ENCODE measurements at regions not wholly inside any gene's neighbourhood (a gene's known extent, or its start where the extent isn't known, plus 50 kb on each side); places are given as distances from the start of the nearest gene placed in this dataset.

DNA sequence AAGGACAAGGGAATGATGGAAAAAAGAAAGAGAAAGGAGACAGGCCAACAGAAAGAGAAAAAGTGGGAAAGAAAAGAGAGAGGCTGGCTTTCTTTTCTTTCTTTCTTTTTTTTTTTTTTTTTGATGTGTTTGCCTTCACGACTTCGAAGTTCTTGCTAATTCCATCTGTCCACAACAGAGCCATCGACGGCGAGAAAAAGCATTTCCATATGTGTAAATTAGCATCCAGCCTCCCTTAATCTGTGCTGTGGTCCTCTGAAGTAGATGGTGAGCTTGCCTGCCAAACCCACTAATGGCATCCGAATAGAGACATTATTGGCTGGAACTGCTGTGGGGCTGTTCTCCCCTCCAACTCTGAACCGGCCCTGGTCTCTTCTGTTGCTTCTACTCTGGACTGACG lies 997.4 kb downstream of the BCL11B start:
- Mint-ChIP-seq H3K27ac (ENCODE audit: unreplicated experiment) (no peak overlapping the region), H3K36me3 (ENCODE audit: insufficient read depth, unreplicated experiment) (no peaks in the 10 kb centered on the region), H3K27me3 (ENCODE audit: insufficient read depth, unreplicated experiment) (no peaks in the 10 kb centered on the region), H3K9me3 (ENCODE audit: unreplicated experiment) (no peaks in the 10 kb centered on the region), H3K4me3 (ENCODE audit: unreplicated experiment) (no peak overlapping the region), H3K4me1 (ENCODE audit: low read depth, unreplicated experiment) (no peaks in the 10 kb centered on the region)
- no peaks in the 10 kb centered on the region for H3K4me1 ChIP-seq
- CTCF ChIA-PET, result no interaction called here
- H3K36me3 ChIP-seq (ENCODE audit: control insufficient read depth, insufficient read depth, low read length), result no peaks in the 10 kb centered on the region
- BruUV-seq (replicated peaks), result no TSS peak
- no peaks in the 10 kb centered on the region for H3K9me3 ChIP-seq
- DNase-seq, result no peak
- POLR2A ChIA-PET, result no interaction called here
- H3K27me3 ChIP-seq (replicated peaks; ENCODE audit: control insufficient read depth, insufficient read depth, low read length), result no peaks in the 10 kb centered on the region
- H3K4me3 ChIP-seq (ENCODE audit: low read depth, low read length), result no peak overlapping the region
- intact Hi-C loops (cut with micrococcal nuclease; ENCODE audit: unreplicated experiment), result no loop called here
- TF ChIP-seq, protein P1, sequence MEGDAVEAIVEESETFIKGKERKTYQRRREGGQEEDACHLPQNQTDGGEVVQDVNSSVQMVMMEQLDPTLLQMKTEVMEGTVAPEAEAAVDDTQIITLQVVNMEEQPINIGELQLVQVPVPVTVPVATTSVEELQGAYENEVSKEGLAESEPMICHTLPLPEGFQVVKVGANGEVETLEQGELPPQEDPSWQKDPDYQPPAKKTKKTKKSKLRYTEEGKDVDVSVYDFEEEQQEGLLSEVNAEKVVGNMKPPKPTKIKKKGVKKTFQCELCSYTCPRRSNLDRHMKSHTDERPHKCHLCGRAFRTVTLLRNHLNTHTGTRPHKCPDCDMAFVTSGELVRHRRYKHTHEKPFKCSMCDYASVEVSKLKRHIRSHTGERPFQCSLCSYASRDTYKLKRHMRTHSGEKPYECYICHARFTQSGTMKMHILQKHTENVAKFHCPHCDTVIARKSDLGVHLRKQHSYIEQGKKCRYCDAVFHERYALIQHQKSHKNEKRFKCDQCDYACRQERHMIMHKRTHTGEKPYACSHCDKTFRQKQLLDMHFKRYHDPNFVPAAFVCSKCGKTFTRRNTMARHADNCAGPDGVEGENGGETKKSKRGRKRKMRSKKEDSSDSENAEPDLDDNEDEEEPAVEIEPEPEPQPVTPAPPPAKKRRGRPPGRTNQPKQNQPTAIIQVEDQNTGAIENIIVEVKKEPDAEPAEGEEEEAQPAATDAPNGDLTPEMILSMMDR (IDR thresholded peaks at IDR 0.05; ENCODE audit: insufficient read depth in 1 of 2, low read depth in 1 of 2, low read length in 1 of 2, severe bottlenecking in 1 of 2, unreplicated experiment in 1 of 2), result no peak

DNA sequence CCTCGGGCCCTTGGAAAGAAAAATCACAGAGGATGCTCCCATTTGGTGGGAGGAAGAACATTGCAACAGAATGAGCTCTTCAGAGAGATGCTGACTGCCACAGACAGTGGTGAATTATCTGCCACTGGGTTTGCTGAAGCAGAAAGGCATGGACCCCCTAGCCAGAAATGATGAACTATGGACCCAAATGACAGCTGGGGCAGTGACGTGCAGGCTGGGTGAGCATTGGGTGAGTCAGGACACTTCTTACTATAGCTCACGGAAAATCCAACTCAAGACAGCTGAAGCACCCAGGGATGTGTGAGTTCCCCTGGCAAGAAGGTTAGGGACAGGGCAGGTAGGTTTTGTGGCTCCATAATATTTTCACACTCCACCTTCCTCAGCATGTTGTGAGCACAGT lies 993.2 kb downstream of the BCL11B start:
- CTCF ChIA-PET, result no interaction called here
- POLR2A ChIA-PET, result no interaction called here
- no peak overlapping the region for H3K27ac Mint-ChIP-seq (ENCODE audit: unreplicated experiment)
- H3K4me3 ChIP-seq (ENCODE audit: low read depth, low read length), result no peak overlapping the region
- intact Hi-C loops (cut with micrococcal nuclease; ENCODE audit: unreplicated experiment), result no loop called here
- no peaks in the 10 kb centered on the region for H3K36me3 ChIP-seq (ENCODE audit: control insufficient read depth, insufficient read depth, low read length)
- no peak overlapping the region for H3K4me3 Mint-ChIP-seq (ENCODE audit: unreplicated experiment)
- H3K36me3 Mint-ChIP-seq (ENCODE audit: insufficient read depth, unreplicated experiment), result no peaks in the 10 kb centered on the region
- TF ChIP-seq, protein P1 (IDR thresholded peaks at IDR 0.05; ENCODE audit: insufficient read depth in 1 of 2, low read depth in 1 of 2, low read length in 1 of 2, severe bottlenecking in 1 of 2, unreplicated experiment in 1 of 2), result no peak
- H3K27me3 ChIP-seq (replicated peaks; ENCODE audit: control insufficient read depth, insufficient read depth, low read length), result no peaks in the 10 kb centered on the region
- H3K4me1 ChIP-seq, result no peaks in the 10 kb centered on the region
- peaks cover 4% of the 10 kb centered on the region for H3K27me3 Mint-ChIP-seq (ENCODE audit: insufficient read depth, unreplicated experiment)
- BruUV-seq (replicated peaks), result no TSS peak
- H3K4me1 Mint-ChIP-seq (ENCODE audit: low read depth, unreplicated experiment), result no peaks in the 10 kb centered on the region
- H3K9me3 Mint-ChIP-seq (ENCODE audit: unreplicated experiment), result peaks cover 9% of the 10 kb centered on the region
- H3K9me3 ChIP-seq, result no peaks in the 10 kb centered on the region
- no peak for DNase-seq

DNA sequence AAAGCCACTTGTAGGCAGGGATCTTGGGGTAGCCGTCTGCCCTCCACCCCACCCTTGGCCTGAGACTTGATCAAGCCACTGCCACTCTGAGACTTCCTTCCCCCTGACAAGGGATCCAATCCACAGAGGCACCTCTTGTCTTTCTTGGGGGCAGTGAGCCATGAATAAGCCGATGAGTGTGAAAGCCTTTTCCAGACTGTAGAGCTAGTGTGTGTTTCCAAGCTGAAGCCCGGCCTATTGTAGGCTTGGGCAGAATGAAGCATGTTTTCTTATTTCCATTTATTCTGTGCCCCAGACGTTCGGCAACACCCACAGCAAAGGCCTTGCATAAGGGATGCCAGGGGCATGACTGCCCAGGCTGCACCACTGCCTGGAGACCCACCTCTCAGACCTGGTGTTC lies 991.6 kb downstream of the BCL11B start:
- no peaks in the 10 kb centered on the region for H3K4me1 Mint-ChIP-seq (ENCODE audit: low read depth, unreplicated experiment)
- no peak overlapping the region for H3K27ac Mint-ChIP-seq (ENCODE audit: unreplicated experiment)
- H3K4me3 Mint-ChIP-seq (ENCODE audit: unreplicated experiment), result no peak overlapping the region
- BruUV-seq (replicated peaks), result no TSS peak
- no peaks in the 10 kb centered on the region for H3K36me3 ChIP-seq (ENCODE audit: control insufficient read depth, insufficient read depth, low read length)
- ChIA-PET POLR2A (no interaction called here), CTCF (no interaction called here)
- H3K36me3 Mint-ChIP-seq (ENCODE audit: insufficient read depth, unreplicated experiment), result no peaks in the 10 kb centered on the region
- peaks cover 4% of the 10 kb centered on the region for H3K27me3 Mint-ChIP-seq (ENCODE audit: insufficient read depth, unreplicated experiment)
- H3K4me1 ChIP-seq, result no peaks in the 10 kb centered on the region
- TF ChIP-seq, protein P1 (IDR thresholded peaks at IDR 0.05; ENCODE audit: insufficient read depth in 1 of 2, low read depth in 1 of 2, low read length in 1 of 2, severe bottlenecking in 1 of 2, unreplicated experiment in 1 of 2), result no peak
- peaks cover 9% of the 10 kb centered on the region for H3K9me3 Mint-ChIP-seq (ENCODE audit: unreplicated experiment)
- H3K9me3 ChIP-seq, result no peaks in the 10 kb centered on the region
- intact Hi-C loops (cut with micrococcal nuclease; ENCODE audit: unreplicated experiment), result no loop called here
- no peak overlapping the region for H3K4me3 ChIP-seq (ENCODE audit: low read depth, low read length)
- H3K27me3 ChIP-seq (replicated peaks; ENCODE audit: control insufficient read depth, insufficient read depth, low read length), result no peaks in the 10 kb centered on the region
- no peak for DNase-seq

Measured in Caco-2 (cell line).